ENCODE measurements at regions not wholly inside any gene's neighbourhood (a gene's known extent, or its start where the extent isn't known, plus 50 kb on each side); places are given as distances from the start of the nearest gene placed in this dataset.

- CTCF ChIA-PET = no interaction called here
- TF ChIP-seq FOXK2 (IDR thresholded peaks at IDR 0.05) (no peak), ARNT (IDR thresholded peaks at IDR 0.05) (no peak), HDGF (IDR thresholded peaks at IDR 0.05; ENCODE audit: borderline replicate concordance) (no peak), FOXA1 (IDR thresholded peaks at IDR 0.05) (no peak), TARDBP (IDR thresholded peaks at IDR 0.05) (no peak), FOXM1 (IDR thresholded peaks at IDR 0.05; ENCODE audit: borderline replicate concordance) (no peak)
- DNase-seq (ENCODE audit: extremely low spot score) = no peak
- POLR2A ChIA-PET = no interaction called here
These were observed 715.2 kb upstream of the ADAMTS16 start for GRCh38 chr5:4424895-4425294.

DNA sequence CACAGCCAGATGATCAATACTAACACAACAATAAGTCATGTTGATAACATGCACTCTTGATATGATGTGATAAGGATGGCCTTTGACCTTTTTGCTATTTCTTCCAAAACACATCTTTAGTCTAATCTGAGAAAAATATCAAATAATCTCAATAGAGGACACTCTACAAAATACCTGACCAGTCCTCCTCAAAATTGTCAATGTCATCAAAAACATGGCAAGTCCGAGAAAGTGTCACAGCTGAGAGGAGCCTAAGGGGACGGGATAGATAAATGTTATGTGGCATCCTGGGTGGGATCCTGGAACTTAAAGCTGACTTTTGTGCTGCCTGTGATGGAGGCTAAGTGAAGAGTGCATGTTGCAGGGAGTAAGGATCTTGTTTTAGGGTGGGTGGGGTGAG, 699.6 kb upstream of the ADAMTS16 start:
- DNase-seq (ENCODE audit: extremely low spot score) = no peak
- ChIA-PET POLR2A (no interaction called here), CTCF (no interaction called here)
- TF ChIP-seq ZNF384 (IDR thresholded peaks at IDR 0.05) (no peak), BHLHE40 (IDR thresholded peaks at IDR 0.05; ENCODE audit: borderline replicate concordance) (no peak), FOXA1 (IDR thresholded peaks at IDR 0.05) (no peak), HDGF (IDR thresholded peaks at IDR 0.05; ENCODE audit: borderline replicate concordance) (no peak), CTBP1 (IDR thresholded peaks at IDR 0.05; ENCODE audit: borderline replicate concordance) (no peak), ARNT (IDR thresholded peaks at IDR 0.05) (no peak), L3MBTL2 (conservative IDR thresholded peaks at IDR 0.05) (no peak), FOXM1 (IDR thresholded peaks at IDR 0.05; ENCODE audit: borderline replicate concordance) (no peak), TARDBP (IDR thresholded peaks at IDR 0.05) (no peak), SUZ12 (IDR thresholded peaks at IDR 0.05) (no peak), SP1 (IDR thresholded peaks at IDR 0.05) (no peak), LEF1 (IDR thresholded peaks at IDR 0.05; ENCODE audit: borderline replicate concordance) (no peak), ELF4 (IDR thresholded peaks at IDR 0.05) (no peak), PKNOX1 (IDR thresholded peaks at IDR 0.05) (no peak), NFRKB (IDR thresholded peaks at IDR 0.05) (no peak), FOXK2 (IDR thresholded peaks at IDR 0.05) (no peak)

GRCh38 chr5:4442221-4442620, 697.9 kb upstream of the ADAMTS16 start:
- ChIA-PET POLR2A (no interaction called here), CTCF (no interaction called here)
- DNase-seq (ENCODE audit: extremely low spot score) = no peak
- no peak for TF ChIP-seq LEF1 (IDR thresholded peaks at IDR 0.05; ENCODE audit: borderline replicate concordance)
- no peak for TF ChIP-seq SP1 (IDR thresholded peaks at IDR 0.05)
- TF ChIP-seq FOXM1 (IDR thresholded peaks at IDR 0.05; ENCODE audit: borderline replicate concordance) = no peak
- no peak for TF ChIP-seq ZNF384 (IDR thresholded peaks at IDR 0.05)
- TF ChIP-seq PKNOX1 (IDR thresholded peaks at IDR 0.05) = no peak
- TF ChIP-seq NFRKB (IDR thresholded peaks at IDR 0.05) = no peak
- no peak for TF ChIP-seq L3MBTL2 (conservative IDR thresholded peaks at IDR 0.05)
- no peak for TF ChIP-seq CTBP1 (IDR thresholded peaks at IDR 0.05; ENCODE audit: borderline replicate concordance)
- TF ChIP-seq ELF4 (IDR thresholded peaks at IDR 0.05) = no peak
- no peak for TF ChIP-seq HDGF (IDR thresholded peaks at IDR 0.05; ENCODE audit: borderline replicate concordance)
- no peak for TF ChIP-seq TARDBP (IDR thresholded peaks at IDR 0.05)
- TF ChIP-seq FOXA1 (IDR thresholded peaks at IDR 0.05) = no peak
- TF ChIP-seq BHLHE40 (IDR thresholded peaks at IDR 0.05; ENCODE audit: borderline replicate concordance) = no peak
- TF ChIP-seq SUZ12 (IDR thresholded peaks at IDR 0.05) = no peak
- no peak for TF ChIP-seq FOXK2 (IDR thresholded peaks at IDR 0.05)
- TF ChIP-seq ARNT (IDR thresholded peaks at IDR 0.05) = no peak

GRCh38 chr5:4447657-4448056, 692.5 kb upstream of the ADAMTS16 start:
- ChIA-PET CTCF (no interaction called here), POLR2A (no interaction called here)
- TF ChIP-seq FOXK2 (IDR thresholded peaks at IDR 0.05) (no peak), SP1 (IDR thresholded peaks at IDR 0.05) (no peak), FOXM1 (IDR thresholded peaks at IDR 0.05; ENCODE audit: borderline replicate concordance) (no peak), FOXA1 (IDR thresholded peaks at IDR 0.05) (no peak), ELF4 (IDR thresholded peaks at IDR 0.05) (no peak), NFRKB (IDR thresholded peaks at IDR 0.05) (no peak), TARDBP (IDR thresholded peaks at IDR 0.05) (no peak), CTBP1 (IDR thresholded peaks at IDR 0.05; ENCODE audit: borderline replicate concordance) (no peak)
- DNase-seq (ENCODE audit: extremely low spot score) = no peak

DNA sequence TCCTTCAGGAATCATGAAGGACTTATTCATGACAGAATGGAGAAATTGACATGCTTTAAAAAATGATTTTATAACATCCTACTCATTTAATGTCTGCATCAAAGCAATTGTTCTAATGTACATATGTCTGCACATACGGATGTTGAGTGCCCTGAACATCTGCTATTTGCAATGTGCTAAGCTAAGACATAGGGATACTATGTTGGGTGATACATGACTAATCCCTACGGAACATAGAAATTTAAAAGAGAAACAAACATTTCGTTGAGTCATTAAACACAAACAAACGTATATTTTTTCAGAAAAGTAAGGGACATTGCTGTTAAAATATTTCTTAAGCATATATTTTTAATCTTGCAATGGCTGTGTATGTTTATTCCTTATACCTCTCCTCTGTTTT, 686.5 kb upstream of the ADAMTS16 start:
- CTCF ChIA-PET = no interaction called here
- POLR2A ChIA-PET = no interaction called here
- TF ChIP-seq SUZ12 (IDR thresholded peaks at IDR 0.05) (no peak), LEF1 (IDR thresholded peaks at IDR 0.05; ENCODE audit: borderline replicate concordance) (no peak), CTBP1 (IDR thresholded peaks at IDR 0.05; ENCODE audit: borderline replicate concordance) (no peak), BHLHE40 (IDR thresholded peaks at IDR 0.05; ENCODE audit: borderline replicate concordance) (no peak), ZNF384 (IDR thresholded peaks at IDR 0.05) (no peak), ARNT (IDR thresholded peaks at IDR 0.05) (no peak), FOXK2 (IDR thresholded peaks at IDR 0.05) (no peak), ELF4 (IDR thresholded peaks at IDR 0.05) (no peak), FOXM1 (IDR thresholded peaks at IDR 0.05; ENCODE audit: borderline replicate concordance) (no peak), PKNOX1 (IDR thresholded peaks at IDR 0.05) (no peak)
- no peak for DNase-seq (ENCODE audit: extremely low spot score)

DNA sequence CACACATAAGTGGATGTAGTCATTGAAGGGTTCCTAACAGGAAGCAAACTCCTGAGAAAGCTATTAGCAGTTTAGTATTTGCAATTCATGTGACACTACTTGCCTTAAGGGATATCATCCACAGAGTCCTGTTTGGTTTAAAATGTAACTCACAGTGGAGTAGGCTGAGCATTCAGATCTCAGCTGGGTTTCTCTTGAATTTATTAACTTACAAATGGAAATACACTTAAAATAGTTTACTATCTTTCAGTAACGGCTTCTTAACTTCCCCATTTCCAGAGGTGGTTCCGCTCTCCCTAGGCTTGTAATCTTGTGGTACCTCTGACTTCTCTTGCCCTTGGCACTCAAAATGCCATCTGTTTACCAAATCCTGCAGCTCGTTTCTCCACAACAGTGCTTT, 660.7 kb upstream of the ADAMTS16 start:
- POLR2A ChIA-PET = no interaction called here
- TF ChIP-seq PKNOX1 (IDR thresholded peaks at IDR 0.05) = no peak
- TF ChIP-seq TARDBP (IDR thresholded peaks at IDR 0.05) = no peak
- no peak for TF ChIP-seq BHLHE40 (IDR thresholded peaks at IDR 0.05; ENCODE audit: borderline replicate concordance)
- TF ChIP-seq ZNF384 (IDR thresholded peaks at IDR 0.05) = no peak
- no peak for TF ChIP-seq LEF1 (IDR thresholded peaks at IDR 0.05; ENCODE audit: borderline replicate concordance)
- TF ChIP-seq NFRKB (IDR thresholded peaks at IDR 0.05) = no peak
- CTCF ChIA-PET = no interaction called here
- DNase-seq (ENCODE audit: extremely low spot score) = no peak

All from HEK293T (cell line).